NCI-H345 treated with DMSO at 0.1 percent for 48 hours (cell line): ENCODE measurements at regions not wholly inside any gene's neighbourhood (a gene's known extent, or its start where the extent isn't known, plus 50 kb on each side); places are given as distances from the start of the nearest gene placed in this dataset.

ENCODE experiments used
- DNase-seq: peaks from one replicate; lab custom pipeline; 2025; ENCODE audit not compliant: unreplicated experiment; lab: John Stamatoyannopoulos, UW

- DNase-seq: no peak
Observed at GRCh38 chr17:12287953-12288352, 267.3 kb downstream of the MAP2K4 start.

DNA sequence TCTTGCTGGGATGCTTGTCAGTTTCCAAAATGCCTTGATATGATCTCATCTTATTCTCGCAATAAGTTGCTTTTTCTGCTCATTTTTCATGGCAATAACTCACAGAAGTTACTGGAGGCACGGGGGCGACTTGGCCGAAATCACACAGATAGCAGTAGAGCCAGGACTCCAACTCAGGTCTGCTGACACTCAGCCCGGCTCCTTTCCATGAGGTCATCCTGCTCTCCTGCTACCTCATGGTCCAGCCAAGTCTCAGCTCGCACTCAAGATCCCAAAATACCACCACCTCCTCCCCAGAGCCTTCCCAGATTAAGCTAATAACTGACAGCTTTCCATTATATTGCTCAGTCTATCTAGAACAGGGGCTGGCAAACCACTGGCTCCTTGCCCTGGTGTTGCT lies 269.5 kb downstream of the MAP2K4 start:
- no peak for DNase-seq

GRCh38 chr17:12296209-12296625 lies 275.5 kb downstream of the MAP2K4 start:
- no peak for DNase-seq

- DNase-seq: no peak
Observed at GRCh38 chr17:12301551-12301950, 280.9 kb downstream of the MAP2K4 start.

DNA sequence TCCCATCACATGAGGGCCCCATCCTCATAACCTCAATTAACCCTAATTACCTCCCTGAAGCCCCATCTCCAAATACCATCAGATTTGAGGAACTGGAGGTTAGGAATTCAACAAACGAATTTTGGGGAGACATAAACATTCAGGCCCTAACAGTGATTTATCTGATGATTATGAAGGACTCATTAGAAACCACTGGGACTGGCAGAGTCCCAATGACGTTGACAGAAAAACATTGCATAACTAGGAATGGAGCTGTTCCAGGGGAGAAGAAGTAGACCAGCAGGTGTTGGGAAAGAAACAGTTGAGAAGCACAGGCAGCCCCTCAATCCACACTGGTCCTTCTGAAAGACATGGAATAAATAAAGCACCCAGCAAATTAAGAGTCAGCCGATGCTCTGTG lies 282.0 kb downstream of the MAP2K4 start:
- no peak for DNase-seq

- no peak for DNase-seq
Observed at GRCh38 chr17:12310811-12311210, 290.1 kb downstream of the MAP2K4 start.

- no peak for DNase-seq
Observed at GRCh38 chr17:12312692-12313091, 292.0 kb downstream of the MAP2K4 start.

DNA sequence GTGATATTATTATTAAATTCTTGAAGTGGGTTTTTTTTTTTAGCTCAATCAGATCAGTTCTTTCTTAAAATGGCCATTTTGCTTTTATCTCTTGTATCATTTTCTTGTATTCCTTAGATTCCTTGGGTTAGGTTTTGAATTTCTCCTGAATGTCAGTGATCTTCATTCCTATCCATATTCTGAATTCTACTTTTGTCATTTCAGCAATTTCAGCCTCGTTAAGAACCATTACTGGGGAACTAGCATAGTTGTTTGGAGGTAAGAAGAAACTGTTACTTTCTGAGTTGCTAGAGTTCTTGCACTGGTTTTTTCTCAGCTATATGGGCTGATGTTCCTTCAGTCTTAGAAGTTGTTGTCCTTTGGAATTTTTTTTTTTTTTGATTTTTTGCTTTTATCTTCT lies 293.1 kb downstream of the MAP2K4 start:
- no peak for DNase-seq

DNA sequence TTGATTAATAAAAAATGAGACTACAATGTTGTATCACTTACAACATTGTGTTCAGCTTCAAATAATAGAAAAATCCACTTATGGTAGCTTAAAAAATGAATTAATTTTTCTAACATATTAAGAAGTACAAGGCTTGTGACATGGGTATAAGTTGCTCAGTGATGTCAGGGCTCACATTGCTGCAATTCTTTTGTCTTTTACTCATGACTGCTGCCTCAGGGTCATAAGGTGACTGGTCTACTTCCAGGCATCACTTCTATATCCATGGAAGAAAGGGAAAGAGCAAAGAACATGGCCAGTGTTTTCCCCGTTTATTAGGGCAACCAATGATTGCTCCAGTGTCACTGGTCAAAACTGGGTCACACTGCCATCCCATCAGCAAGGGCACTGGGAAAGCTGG lies 295.3 kb downstream of the MAP2K4 start:
- DNase-seq: no peak

- DNase-seq: no peak
Observed at GRCh38 chr17:12318571-12319266, 298.0 kb downstream of the MAP2K4 start.

DNA sequence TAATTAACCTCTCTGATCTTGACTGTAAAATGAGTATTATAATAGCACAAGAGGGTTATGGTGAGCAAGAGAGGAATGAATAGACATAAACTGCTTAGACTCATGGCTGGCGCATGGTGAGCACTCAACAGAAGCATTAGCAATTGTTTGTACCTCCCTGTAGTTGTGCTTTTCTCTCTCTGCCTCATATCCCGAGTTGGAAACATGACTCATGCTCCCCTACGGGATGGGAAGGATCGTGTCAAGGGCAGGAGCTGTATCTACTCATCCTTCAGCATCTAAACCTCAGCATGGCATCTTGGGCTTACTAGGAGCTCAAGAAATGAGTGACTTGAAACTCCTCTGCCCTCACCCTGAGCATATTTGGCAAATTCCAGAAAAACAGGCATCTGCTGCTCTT lies 299.6 kb downstream of the MAP2K4 start:
- DNase-seq: no peak

GRCh38 chr17:12328204-12328603 lies 307.5 kb downstream of the MAP2K4 start:
- no peak for DNase-seq

- no peak for DNase-seq
Observed at GRCh38 chr17:12330456-12330855, 309.8 kb downstream of the MAP2K4 start.

DNA sequence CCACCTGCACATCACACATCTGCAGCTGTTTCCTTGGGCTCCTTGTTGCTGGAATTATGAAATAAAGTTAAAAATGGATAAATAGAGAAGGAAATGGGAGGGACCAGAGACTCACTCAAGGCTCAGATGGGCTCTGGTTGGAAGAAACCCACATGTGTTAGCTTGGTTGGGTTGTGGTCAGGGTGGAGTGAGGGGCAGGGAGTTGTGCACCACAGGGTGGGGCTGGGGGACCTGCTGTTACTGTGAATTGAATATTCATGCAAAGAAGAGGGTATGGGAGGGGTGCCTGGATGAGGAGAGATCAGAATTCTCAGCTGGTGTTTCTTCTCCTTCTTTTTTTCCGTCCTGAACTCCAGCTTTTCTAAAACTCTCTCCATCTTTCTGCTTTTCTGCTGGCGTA lies 320.7 kb downstream of the MAP2K4 start:
- no peak for DNase-seq

DNA sequence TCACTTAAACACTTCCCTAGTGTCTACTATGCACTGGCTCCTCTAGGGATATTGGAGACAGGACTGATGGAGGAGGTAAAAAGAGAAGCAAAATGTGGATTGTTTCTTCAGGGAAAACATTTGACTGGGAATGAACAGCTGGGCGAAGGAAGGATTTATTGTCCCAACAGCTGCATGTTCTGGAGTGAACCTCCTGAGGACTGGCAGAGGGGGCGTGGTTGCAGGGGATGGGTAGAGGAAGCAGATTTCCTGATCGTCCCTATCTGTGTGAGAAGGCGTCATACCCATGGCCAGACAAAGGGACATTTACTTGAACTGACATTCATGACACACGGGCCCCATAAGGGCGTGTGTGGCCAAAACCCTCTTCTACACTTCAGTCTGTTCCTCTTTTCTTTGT lies 321.5 kb downstream of the MAP2K4 start:
- DNase-seq: no peak

- DNase-seq: no peak
Observed at GRCh38 chr17:12342609-12343435, 322.1 kb downstream of the MAP2K4 start.

- no peak for DNase-seq
Observed at GRCh38 chr17:12348476-12348875, 317.2 kb upstream of the MYOCD start.

- DNase-seq: no peak
Observed at GRCh38 chr17:12349297-12349696, 316.4 kb upstream of the MYOCD start.

DNA sequence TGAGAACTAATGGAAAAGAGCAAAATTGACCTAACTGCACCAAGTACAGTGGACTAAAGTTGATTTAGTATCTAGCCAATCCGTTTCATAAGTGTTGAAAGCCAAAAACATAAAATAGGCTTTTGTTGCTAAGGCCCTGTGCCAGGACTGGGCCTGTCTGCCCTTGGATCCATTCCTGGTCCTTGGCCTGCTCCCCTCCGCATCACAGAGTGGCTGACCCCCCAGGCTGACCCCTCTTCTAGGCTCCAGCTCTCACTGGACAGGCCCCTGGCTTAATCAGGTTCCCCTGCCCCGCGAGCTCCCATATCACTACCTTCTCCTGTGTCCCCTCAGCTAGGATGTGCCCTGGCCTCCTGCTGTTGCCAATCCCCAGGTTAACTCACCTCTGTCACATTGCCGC lies 313.6 kb upstream of the MYOCD start:
- DNase-seq: no peak

DNA sequence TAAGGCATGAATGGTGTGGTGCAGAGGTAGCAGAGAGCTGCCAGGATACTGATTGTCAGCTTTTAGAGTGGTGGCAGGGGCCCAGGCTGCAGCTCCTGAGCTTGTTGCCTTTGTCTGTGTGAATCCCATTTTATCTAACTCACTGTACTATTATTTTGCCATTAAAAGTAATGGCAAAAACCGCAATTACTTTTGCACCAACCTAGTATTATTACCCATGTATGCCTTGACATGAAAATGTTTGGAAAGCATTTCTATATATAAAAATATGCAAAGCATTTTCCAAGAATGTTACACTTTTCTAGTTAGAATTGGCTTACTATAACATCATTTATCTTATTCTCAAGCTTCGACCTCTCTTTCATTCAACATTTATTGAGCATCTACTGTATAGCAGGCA lies 308.1 kb upstream of the MYOCD start:
- DNase-seq: no peak

GRCh38 chr17:12358477-12358876 lies 307.2 kb upstream of the MYOCD start:
- no peak for DNase-seq

GRCh38 chr17:12362853-12363455 lies 302.7 kb upstream of the MYOCD start:
- no peak for DNase-seq
